ENCODE measurements at regions not wholly inside any gene's neighbourhood (a gene's known extent, or its start where the extent isn't known, plus 50 kb on each side); places are given as distances from the start of the nearest gene placed in this dataset.

DNA sequence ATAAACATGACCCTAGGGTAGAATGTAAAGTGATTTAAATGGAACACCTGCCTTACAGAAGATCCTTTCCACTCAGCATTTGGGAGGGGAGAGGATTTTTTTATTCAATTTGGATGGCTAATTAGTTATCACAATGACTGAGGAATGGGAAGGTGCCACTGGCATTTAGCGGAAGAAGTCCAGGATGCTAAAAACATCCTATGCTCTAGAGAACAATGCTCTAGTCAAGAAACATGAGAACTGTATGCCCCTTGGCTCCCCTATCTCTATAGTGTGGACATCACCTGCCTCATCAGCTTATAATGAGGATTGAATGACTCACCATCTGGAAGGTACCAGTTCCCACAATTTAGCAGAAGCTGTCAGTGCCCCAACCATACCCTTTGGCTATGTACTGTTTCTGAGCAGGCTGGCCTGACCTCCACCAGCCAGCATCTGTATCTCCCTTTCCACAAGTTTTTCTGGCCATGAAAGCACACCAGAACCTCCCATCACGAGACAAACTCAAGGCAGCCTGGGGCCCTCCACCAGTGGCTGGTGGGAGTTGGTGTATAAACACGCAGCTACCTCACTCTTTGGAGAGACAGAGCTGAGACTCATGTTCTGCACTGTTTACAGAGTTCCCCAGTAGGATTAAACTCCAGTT lies 109.7 kb upstream of the VASH1 start:
- DNase-seq (ENCODE audit: low read depth, low spot score): no peak
- in situ Hi-C loops (cut with HindIII; ENCODE audit: low pct_unique_long_range_greater_than_20kb, low sequenced_read_pairs): no loop called here

DNA sequence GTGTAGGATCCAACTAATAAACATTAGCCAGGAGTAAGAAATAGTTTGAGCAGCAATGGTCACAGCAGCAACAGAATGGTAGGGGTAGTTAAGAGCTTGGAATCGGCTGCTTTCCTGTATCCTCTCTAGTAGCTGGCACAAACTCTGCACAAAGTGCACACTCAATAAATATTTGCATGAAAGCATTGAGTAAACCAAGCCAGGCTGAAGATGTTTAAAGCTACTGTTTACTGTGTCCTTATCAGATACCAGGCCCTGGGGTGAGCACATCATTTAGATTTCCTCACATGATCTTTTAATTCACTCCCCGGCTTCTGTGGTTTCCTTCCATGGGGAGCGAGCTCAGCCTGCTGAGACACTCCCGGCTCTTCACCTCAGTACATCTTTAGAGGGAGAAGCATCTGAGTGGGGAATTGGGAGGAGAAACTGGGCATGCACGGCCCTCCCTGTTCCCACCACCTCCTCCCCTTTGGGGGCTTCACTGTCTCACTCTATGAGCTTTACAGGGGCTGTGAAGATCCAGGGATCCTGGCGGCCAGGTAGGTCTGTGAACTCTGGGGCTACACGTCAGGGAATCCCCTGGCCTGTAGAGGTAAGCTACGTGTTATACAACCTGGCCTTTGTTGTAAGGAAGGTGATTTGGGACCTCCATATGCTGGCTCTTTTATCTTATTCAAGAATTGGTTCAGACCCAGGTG lies 107.2 kb upstream of the VASH1 start:
- no peak for DNase-seq (ENCODE audit: low read depth, low spot score)
- in situ Hi-C loops (cut with HindIII; ENCODE audit: low pct_unique_long_range_greater_than_20kb, low sequenced_read_pairs): no loop called here

DNA sequence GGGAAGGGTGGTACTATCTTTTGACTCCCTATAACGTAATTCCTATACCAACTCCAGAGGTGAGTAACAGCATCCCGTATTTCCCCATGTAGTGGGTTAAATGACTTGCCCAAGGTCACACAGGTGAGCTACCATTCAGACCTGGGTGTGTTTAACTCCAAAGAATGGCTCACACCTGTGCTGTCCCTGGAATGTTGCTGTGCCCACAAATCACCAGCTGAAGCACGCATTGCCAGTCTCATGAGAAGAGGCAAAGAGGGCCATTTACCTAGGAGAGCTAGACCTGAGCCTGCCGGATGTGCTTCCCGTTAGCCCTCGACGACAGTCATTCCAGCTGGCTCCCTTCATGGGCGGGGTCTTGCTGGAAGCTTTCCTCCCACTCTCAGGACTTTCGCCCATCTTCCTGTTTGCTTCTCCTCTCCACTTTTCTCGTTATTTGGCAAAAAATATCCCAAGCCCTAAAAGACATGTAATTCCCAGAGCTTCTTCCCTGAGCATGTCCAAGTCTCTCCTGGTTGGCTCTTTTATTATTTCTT lies 106.6 kb upstream of the VASH1 start:
- in situ Hi-C loops (cut with HindIII; ENCODE audit: low pct_unique_long_range_greater_than_20kb, low sequenced_read_pairs): no loop called here

DNA sequence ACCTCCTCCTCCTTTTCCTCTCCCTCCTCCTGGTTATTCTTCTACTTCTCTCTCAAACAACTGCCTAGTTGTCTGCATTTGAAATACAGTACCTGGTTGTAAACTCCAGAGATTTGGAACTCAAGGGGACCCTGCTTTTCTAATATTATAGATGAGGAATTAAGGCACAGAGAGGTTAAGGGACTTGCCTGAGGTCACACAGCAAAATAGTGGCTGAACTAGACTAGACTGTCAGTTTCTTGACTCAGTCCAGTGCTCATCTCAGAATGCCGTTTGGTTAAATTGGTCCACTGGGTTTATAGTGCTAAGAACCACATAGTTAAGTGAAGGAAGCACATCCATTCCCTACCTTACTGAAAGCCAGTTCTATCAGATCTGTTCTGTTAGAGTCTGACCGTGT lies 105.9 kb upstream of the VASH1 start:
- in situ Hi-C loops (cut with HindIII; ENCODE audit: low pct_unique_long_range_greater_than_20kb, low sequenced_read_pairs): no loop called here

More for the DNA sequence above, 106.6 kb upstream of the VASH1 start:
- DNase-seq (ENCODE audit: low read depth, low spot score): no peak

DNA sequence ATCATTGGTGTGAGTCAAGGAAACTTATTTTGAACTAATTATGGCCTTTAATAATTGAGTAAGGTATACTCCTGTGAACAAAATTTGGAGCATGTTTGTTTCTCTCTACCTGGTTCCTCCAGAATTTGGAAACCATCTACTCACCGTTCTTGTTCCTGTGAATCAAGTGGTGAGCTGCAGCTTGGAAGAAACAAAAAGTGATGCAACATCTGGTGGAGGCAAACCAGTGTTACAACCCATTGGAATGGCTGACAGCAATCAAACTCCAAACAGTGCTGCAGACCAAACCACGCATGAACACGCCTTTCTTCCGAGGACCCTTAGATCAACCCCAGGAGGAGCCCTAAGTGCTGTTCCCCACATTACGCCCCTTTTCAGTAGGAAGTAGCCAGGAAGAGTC lies 104.7 kb upstream of the VASH1 start:
- in situ Hi-C loops (cut with HindIII; ENCODE audit: low pct_unique_long_range_greater_than_20kb, low sequenced_read_pairs): no loop called here
- no peak for DNase-seq (ENCODE audit: low read depth, low spot score)

More for the DNA sequence above, 105.9 kb upstream of the VASH1 start:
- no peak for DNase-seq (ENCODE audit: low read depth, low spot score)

GRCh38 chr14:76657404-76657803 lies 103.9 kb upstream of the VASH1 start:
- in situ Hi-C loops (cut with HindIII; ENCODE audit: low pct_unique_long_range_greater_than_20kb, low sequenced_read_pairs): no loop called here
- DNase-seq (ENCODE audit: low read depth, low spot score): no peak

- DNase-seq (ENCODE audit: low read depth, low spot score): no peak
- in situ Hi-C loops (cut with HindIII; ENCODE audit: low pct_unique_long_range_greater_than_20kb, low sequenced_read_pairs): no loop called here
Observed at GRCh38 chr14:76657846-76658245, 103.4 kb upstream of the VASH1 start.

DNA sequence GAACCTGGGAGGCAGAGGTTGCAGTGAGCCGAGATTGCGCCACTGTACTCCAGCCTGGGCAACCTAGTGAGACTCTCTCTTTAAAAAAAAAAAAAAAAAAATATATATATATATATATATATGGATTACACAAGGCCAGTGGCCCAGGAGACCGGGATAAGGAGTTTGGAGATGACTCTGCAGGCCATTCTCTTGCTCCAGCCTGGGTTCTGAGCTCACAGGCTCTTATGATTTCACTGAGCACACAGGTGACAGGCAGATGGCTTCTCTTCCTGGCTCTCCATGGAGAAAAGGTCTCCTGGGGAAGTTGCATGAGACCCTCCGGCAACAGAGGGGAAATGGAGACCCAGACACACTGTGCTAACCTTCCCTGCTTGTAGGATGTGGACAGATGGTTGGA lies 98.7 kb upstream of the VASH1 start:
- in situ Hi-C loops (cut with HindIII; ENCODE audit: low pct_unique_long_range_greater_than_20kb, low sequenced_read_pairs): no loop called here
- no peak for DNase-seq (ENCODE audit: low read depth, low spot score)

GRCh38 chr14:76664790-76665189 lies 96.5 kb upstream of the VASH1 start:
- in situ Hi-C loops (cut with HindIII; ENCODE audit: low pct_unique_long_range_greater_than_20kb, low sequenced_read_pairs): no loop called here
- DNase-seq (ENCODE audit: low read depth, low spot score): no peak

GRCh38 chr14:76666746-76667145 lies 94.5 kb upstream of the VASH1 start:
- no peak for DNase-seq (ENCODE audit: low read depth, low spot score)
- in situ Hi-C loops (cut with HindIII; ENCODE audit: low pct_unique_long_range_greater_than_20kb, low sequenced_read_pairs): no loop called here

GRCh38 chr14:76669770-76670169 lies 91.5 kb upstream of the VASH1 start:
- DNase-seq (ENCODE audit: low read depth, low spot score): no peak
- in situ Hi-C loops (cut with HindIII; ENCODE audit: low pct_unique_long_range_greater_than_20kb, low sequenced_read_pairs): no loop called here

DNA sequence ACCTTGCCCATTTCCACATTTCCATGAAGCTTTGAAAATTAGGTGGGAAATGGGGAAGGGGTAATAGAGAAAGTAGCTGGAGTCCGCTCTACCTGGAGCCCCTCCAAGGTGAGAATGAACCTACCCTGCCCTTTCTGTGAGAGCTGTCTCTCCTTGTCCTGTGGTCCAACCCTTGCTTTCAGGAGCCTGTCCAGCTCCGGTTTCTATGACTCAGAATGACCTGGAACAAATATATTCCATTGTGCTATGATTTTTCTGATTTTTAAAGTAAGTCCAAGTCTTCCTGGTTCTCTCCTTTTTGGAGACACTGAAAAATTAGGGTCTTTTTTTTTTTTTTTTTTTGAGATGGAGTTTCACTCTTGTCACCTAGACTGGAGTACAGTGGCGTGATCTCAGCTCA lies 89.1 kb upstream of the VASH1 start:
- in situ Hi-C loops (cut with HindIII; ENCODE audit: low pct_unique_long_range_greater_than_20kb, low sequenced_read_pairs): no loop called here
- no peak for DNase-seq (ENCODE audit: low read depth, low spot score)

DNA sequence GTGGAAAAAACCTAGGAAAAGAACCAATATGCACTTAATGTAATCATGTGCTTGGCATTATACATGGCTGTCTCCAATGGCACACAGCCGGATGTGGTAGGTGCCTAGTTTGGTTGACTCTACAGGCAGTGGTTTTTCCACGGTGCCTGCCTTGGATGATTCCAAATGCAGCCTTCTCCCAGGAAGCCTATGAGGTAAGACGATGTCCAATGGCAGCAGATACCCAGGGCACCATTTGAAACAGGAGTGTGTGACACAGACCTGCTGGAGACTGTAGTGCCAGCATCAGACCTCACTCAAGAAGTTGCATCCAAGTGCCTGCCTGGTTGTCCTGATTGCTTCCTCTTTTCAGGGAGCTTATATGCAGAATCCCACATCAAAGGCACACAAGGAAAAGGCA lies 88.0 kb upstream of the VASH1 start:
- DNase-seq (ENCODE audit: low read depth, low spot score): no peak
- in situ Hi-C loops (cut with HindIII; ENCODE audit: low pct_unique_long_range_greater_than_20kb, low sequenced_read_pairs): no loop called here

DNA sequence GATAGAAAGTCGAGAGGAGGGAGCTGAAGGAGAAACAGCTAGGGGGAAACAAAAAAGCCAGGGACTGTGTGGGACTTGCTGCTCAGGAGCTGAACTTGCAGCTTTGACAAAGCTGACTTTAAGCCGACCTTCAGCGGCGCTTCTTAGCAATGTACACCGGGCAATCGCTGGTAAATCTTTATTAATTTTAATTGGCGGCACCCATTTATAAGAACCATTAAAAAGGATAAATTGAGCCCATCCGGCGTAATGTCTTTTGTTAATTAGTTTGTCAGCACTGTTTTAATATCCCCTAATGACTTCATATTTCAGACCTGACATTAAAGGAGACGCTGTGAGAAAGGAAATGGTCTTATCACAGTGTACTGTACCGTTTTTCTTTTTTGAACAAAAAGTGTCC lies 86.2 kb upstream of the VASH1 start:
- in situ Hi-C loops (cut with HindIII; ENCODE audit: low pct_unique_long_range_greater_than_20kb, low sequenced_read_pairs): no loop called here
- no peak for DNase-seq (ENCODE audit: low read depth, low spot score)

DNA sequence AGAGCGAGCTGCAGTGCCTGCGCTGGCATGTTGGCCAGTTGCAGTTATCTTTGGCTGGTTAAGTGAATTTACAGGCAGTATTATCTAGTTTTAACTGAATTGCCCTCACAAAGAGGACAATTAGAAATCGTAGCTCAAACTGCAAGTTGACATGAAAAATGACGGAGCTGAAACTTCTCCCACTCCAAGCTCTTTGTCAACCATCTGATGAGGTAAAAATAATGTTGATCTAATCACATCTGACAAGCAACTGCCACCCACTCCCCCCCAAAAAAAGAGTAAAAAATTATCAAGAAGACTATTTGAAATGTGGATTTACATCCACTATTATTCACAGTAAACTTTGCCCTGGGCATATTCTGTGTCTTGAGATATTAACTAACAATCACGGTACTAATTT lies 84.7 kb upstream of the VASH1 start:
- in situ Hi-C loops (cut with HindIII; ENCODE audit: low pct_unique_long_range_greater_than_20kb, low sequenced_read_pairs): no loop called here

DNA sequence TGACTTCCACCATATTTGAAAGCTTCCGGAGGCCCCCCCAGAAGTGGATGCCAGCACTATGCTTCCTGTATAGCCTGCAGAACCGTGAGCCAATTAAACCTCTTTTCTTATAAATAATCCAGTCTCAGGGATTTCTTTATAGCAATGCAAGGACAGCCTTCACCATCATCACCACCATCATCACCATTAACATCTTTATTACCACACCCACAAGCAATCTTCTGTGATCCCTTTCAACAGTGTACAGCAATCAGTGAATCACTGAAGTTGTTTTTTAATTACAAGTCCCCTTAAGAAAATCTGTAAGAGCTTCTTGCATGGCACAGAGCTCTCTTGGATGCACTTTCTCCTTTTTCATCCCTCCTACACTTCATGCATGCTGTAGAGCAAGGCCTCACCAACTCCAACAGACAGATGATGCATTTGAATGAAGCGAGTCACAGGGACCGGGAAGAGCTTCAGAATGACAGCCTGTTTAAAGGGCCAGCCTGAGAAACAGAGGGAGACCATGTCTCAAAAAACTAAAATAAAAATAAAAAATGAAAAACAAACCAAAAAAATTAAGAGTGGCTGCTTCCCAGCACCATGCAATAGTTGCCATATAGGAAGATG lies 83.6 kb upstream of the VASH1 start:
- DNase-seq (ENCODE audit: low read depth, low spot score): no peak
- in situ Hi-C loops (cut with HindIII; ENCODE audit: low pct_unique_long_range_greater_than_20kb, low sequenced_read_pairs): no loop called here

More for the DNA sequence above, 84.7 kb upstream of the VASH1 start:
- DNase-seq (ENCODE audit: low read depth, low spot score): no peak

DNA sequence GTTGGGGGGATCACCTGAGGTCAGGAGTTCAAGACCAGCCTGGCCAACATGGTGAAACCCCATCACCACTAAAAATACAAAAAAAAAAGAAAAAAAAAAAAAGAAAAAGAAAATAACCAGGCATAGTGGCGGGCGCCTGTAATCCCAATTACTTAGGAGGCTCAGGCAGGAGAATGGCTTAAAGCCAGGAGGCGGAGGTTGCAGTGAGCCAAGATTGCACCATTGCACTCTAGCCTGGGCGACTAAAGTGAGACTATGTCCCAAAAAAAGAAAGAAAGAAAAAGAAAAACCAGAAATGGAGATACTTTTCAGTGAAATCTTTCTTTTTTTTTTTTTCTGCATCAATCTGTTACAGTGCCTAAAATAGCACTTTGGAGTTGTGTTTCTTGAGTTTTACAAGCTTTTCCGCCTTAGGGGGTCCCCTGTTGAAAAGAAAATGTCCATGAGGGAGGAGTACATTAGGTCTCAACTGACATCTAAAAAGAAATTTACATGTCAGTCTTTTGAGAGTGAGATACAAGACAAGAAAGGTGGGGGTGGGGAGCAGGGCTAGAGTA lies 82.9 kb upstream of the VASH1 start:
- in situ Hi-C loops (cut with HindIII; ENCODE audit: low pct_unique_long_range_greater_than_20kb, low sequenced_read_pairs): no loop called here
- no peak for DNase-seq (ENCODE audit: low read depth, low spot score)

GRCh38 chr14:76682367-76682766 lies 78.9 kb upstream of the VASH1 start:
- DNase-seq (ENCODE audit: low read depth, low spot score): no peak
- in situ Hi-C loops (cut with HindIII; ENCODE audit: low pct_unique_long_range_greater_than_20kb, low sequenced_read_pairs): no loop called here

DNA sequence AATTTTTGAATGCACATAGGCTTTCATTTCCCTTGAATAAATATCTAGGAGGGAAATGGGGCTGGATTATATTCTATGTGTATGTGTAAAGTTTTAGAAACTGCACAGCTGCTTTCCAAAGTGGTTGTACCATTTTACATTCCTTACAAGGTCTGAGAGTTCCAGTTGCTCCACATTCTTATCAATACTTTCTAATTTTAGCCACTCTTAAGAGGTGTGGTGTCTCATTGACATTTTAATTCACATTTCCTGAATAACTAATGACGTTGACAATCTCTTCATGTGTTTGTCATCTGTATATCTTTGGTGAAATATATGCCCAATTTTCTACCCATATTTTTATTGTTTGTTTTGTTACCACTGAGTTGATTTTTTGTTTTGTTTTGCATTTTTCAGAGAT lies 74.6 kb upstream of the VASH1 start:
- in situ Hi-C loops (cut with HindIII; ENCODE audit: low pct_unique_long_range_greater_than_20kb, low sequenced_read_pairs): no loop called here
- DNase-seq (ENCODE audit: low read depth, low spot score): no peak

Data from SK-MEL-5 (cell line).